ENCODE measurements at regions not wholly inside any gene's neighbourhood (a gene's known extent, or its start where the extent isn't known, plus 50 kb on each side); places are given as distances from the start of the nearest gene placed in this dataset.
"Not testable (repeated sequence)": the region's sequence is repeated elsewhere in the genome, so short reads cannot be mapped to it uniquely, and the experiment has no call there.

- no peaks in the 10 kb centered on the region for H3K4me1 ChIP-seq (ENCODE audit: control insufficient read depth in 5 of 5, insufficient read depth in 5 of 5, low read length in 5 of 5)
- no peaks in the 10 kb centered on the region for H3K9me3 ChIP-seq (ENCODE audit: control insufficient read depth in 5 of 5, low read length in 5 of 5)
- no peak overlapping the region for H3K27ac ChIP-seq (ENCODE audit: low read depth, low read length)
- H3K27me3 ChIP-seq (ENCODE audit: control insufficient read depth in 5 of 5, insufficient read depth in 4 of 5, low read length in 5 of 5): no peaks in the 10 kb centered on the region
- H3K36me3 ChIP-seq (ENCODE audit: control insufficient read depth in 5 of 5, insufficient read depth in 5 of 5, low read length in 5 of 5): no peaks in the 10 kb centered on the region
- no peak overlapping the region for H3K4me3 ChIP-seq (ENCODE audit: low read depth in 1 of 5, low read length in 5 of 5)
- no peak overlapping the region for H3K9ac ChIP-seq (ENCODE audit: low read length in 5 of 5)
Measured at GRCh38 chr2:196515051-196515450, 124.5 kb upstream of the CCDC150 start.

- Histone ChIP-seq H3K9ac (ENCODE audit: low read length in 5 of 5) (no peak overlapping the region), H3K9me3 (ENCODE audit: control insufficient read depth in 5 of 5, low read length in 5 of 5) (no peaks in the 10 kb centered on the region), H3K4me3 (ENCODE audit: low read depth in 1 of 5, low read length in 5 of 5) (no peak overlapping the region), H3K27ac (ENCODE audit: low read depth, low read length) (no peak overlapping the region), H3K27me3 (ENCODE audit: control insufficient read depth in 5 of 5, insufficient read depth in 4 of 5, low read length in 5 of 5) (no peaks in the 10 kb centered on the region), H3K36me3 (ENCODE audit: control insufficient read depth in 5 of 5, insufficient read depth in 5 of 5, low read length in 5 of 5) (no peaks in the 10 kb centered on the region), H3K4me1 (ENCODE audit: control insufficient read depth in 5 of 5, insufficient read depth in 5 of 5, low read length in 5 of 5) (no peaks in the 10 kb centered on the region)
Measured at GRCh38 chr2:196515608-196516007, 123.9 kb upstream of the CCDC150 start.

GRCh38 chr2:196516564-196516963 is 123.0 kb upstream of the CCDC150 start:
- H3K4me3 ChIP-seq (ENCODE audit: low read depth in 1 of 5, low read length in 5 of 5): no peak overlapping the region
- no peaks in the 10 kb centered on the region for H3K27me3 ChIP-seq (ENCODE audit: control insufficient read depth in 5 of 5, insufficient read depth in 4 of 5, low read length in 5 of 5)
- no peaks in the 10 kb centered on the region for H3K36me3 ChIP-seq (ENCODE audit: control insufficient read depth in 5 of 5, insufficient read depth in 5 of 5, low read length in 5 of 5)
- no peak overlapping the region for H3K27ac ChIP-seq (ENCODE audit: low read depth, low read length)
- no peaks in the 10 kb centered on the region for H3K4me1 ChIP-seq (ENCODE audit: control insufficient read depth in 5 of 5, insufficient read depth in 5 of 5, low read length in 5 of 5)
- H3K9ac ChIP-seq (ENCODE audit: low read length in 5 of 5): no peak overlapping the region
- no peaks in the 10 kb centered on the region for H3K9me3 ChIP-seq (ENCODE audit: control insufficient read depth in 5 of 5, low read length in 5 of 5)

GRCh38 chr2:196520605-196521004 is 118.9 kb upstream of the CCDC150 start:
- Histone ChIP-seq H3K9ac (ENCODE audit: low read length in 5 of 5) (no peak overlapping the region), H3K27ac (ENCODE audit: low read depth, low read length) (no peak overlapping the region), H3K9me3 (ENCODE audit: control insufficient read depth in 5 of 5, low read length in 5 of 5) (no peaks in the 10 kb centered on the region), H3K36me3 (ENCODE audit: control insufficient read depth in 5 of 5, insufficient read depth in 5 of 5, low read length in 5 of 5) (no peaks in the 10 kb centered on the region), H3K27me3 (ENCODE audit: control insufficient read depth in 5 of 5, insufficient read depth in 4 of 5, low read length in 5 of 5) (no peaks in the 10 kb centered on the region), H3K4me3 (ENCODE audit: low read depth in 1 of 5, low read length in 5 of 5) (no peak overlapping the region), H3K4me1 (ENCODE audit: control insufficient read depth in 5 of 5, insufficient read depth in 5 of 5, low read length in 5 of 5) (no peaks in the 10 kb centered on the region)

- not testable (repeated sequence) for H3K4me1 ChIP-seq (ENCODE audit: control insufficient read depth in 5 of 5, insufficient read depth in 5 of 5, low read length in 5 of 5); H3K9ac ChIP-seq (ENCODE audit: low read length in 5 of 5); H3K27ac ChIP-seq (ENCODE audit: low read depth, low read length); H3K27me3 ChIP-seq (ENCODE audit: control insufficient read depth in 5 of 5, insufficient read depth in 4 of 5, low read length in 5 of 5); H3K9me3 ChIP-seq (ENCODE audit: control insufficient read depth in 5 of 5, low read length in 5 of 5); H3K4me3 ChIP-seq (ENCODE audit: low read depth in 1 of 5, low read length in 5 of 5); H3K36me3 ChIP-seq (ENCODE audit: control insufficient read depth in 5 of 5, insufficient read depth in 5 of 5, low read length in 5 of 5)
Measured at GRCh38 chr2:196526981-196527725, 112.4 kb upstream of the CCDC150 start.

GRCh38 chr2:196528486-196529223 is 110.9 kb upstream of the CCDC150 start:
- Histone ChIP-seq H3K4me3 (ENCODE audit: low read depth in 1 of 5, low read length in 5 of 5) (no peak overlapping the region), H3K36me3 (ENCODE audit: control insufficient read depth in 5 of 5, insufficient read depth in 5 of 5, low read length in 5 of 5) (no peaks in the 10 kb centered on the region), H3K27ac (ENCODE audit: low read depth, low read length) (no peak overlapping the region), H3K9me3 (ENCODE audit: control insufficient read depth in 5 of 5, low read length in 5 of 5) (no peaks in the 10 kb centered on the region), H3K27me3 (ENCODE audit: control insufficient read depth in 5 of 5, insufficient read depth in 4 of 5, low read length in 5 of 5) (no peaks in the 10 kb centered on the region), H3K9ac (ENCODE audit: low read length in 5 of 5) (no peak overlapping the region), H3K4me1 (ENCODE audit: control insufficient read depth in 5 of 5, insufficient read depth in 5 of 5, low read length in 5 of 5) (no peaks in the 10 kb centered on the region)

GRCh38 chr2:196530910-196531309 is 108.6 kb upstream of the CCDC150 start:
- no peaks in the 10 kb centered on the region for H3K9me3 ChIP-seq (ENCODE audit: control insufficient read depth in 5 of 5, low read length in 5 of 5)
- no peaks in the 10 kb centered on the region for H3K36me3 ChIP-seq (ENCODE audit: control insufficient read depth in 5 of 5, insufficient read depth in 5 of 5, low read length in 5 of 5)
- no peak overlapping the region for H3K9ac ChIP-seq (ENCODE audit: low read length in 5 of 5)
- no peaks in the 10 kb centered on the region for H3K4me1 ChIP-seq (ENCODE audit: control insufficient read depth in 5 of 5, insufficient read depth in 5 of 5, low read length in 5 of 5)
- no peaks in the 10 kb centered on the region for H3K27me3 ChIP-seq (ENCODE audit: control insufficient read depth in 5 of 5, insufficient read depth in 4 of 5, low read length in 5 of 5)
- no peak overlapping the region for H3K4me3 ChIP-seq (ENCODE audit: low read depth in 1 of 5, low read length in 5 of 5)
- no peak overlapping the region for H3K27ac ChIP-seq (ENCODE audit: low read depth, low read length)

GRCh38 chr2:196533772-196534397 is 105.6 kb upstream of the CCDC150 start:
- Histone ChIP-seq H3K27me3 (ENCODE audit: control insufficient read depth in 5 of 5, insufficient read depth in 4 of 5, low read length in 5 of 5) (no peaks in the 10 kb centered on the region), H3K9me3 (ENCODE audit: control insufficient read depth in 5 of 5, low read length in 5 of 5) (no peaks in the 10 kb centered on the region), H3K4me1 (ENCODE audit: control insufficient read depth in 5 of 5, insufficient read depth in 5 of 5, low read length in 5 of 5) (no peaks in the 10 kb centered on the region), H3K27ac (ENCODE audit: low read depth, low read length) (no peak overlapping the region), H3K9ac (ENCODE audit: low read length in 5 of 5) (no peak overlapping the region), H3K36me3 (ENCODE audit: control insufficient read depth in 5 of 5, insufficient read depth in 5 of 5, low read length in 5 of 5) (no peaks in the 10 kb centered on the region), H3K4me3 (ENCODE audit: low read depth in 1 of 5, low read length in 5 of 5) (no peak overlapping the region)

- no peaks in the 10 kb centered on the region for H3K9me3 ChIP-seq (ENCODE audit: control insufficient read depth in 5 of 5, low read length in 5 of 5)
- no peaks in the 10 kb centered on the region for H3K4me1 ChIP-seq (ENCODE audit: control insufficient read depth in 5 of 5, insufficient read depth in 5 of 5, low read length in 5 of 5)
- H3K27me3 ChIP-seq (ENCODE audit: control insufficient read depth in 5 of 5, insufficient read depth in 4 of 5, low read length in 5 of 5): no peaks in the 10 kb centered on the region
- no peak overlapping the region for H3K4me3 ChIP-seq (ENCODE audit: low read depth in 1 of 5, low read length in 5 of 5)
- no peak overlapping the region for H3K9ac ChIP-seq (ENCODE audit: low read length in 5 of 5)
- no peaks in the 10 kb centered on the region for H3K36me3 ChIP-seq (ENCODE audit: control insufficient read depth in 5 of 5, insufficient read depth in 5 of 5, low read length in 5 of 5)
- H3K27ac ChIP-seq (ENCODE audit: low read depth, low read length): no peak overlapping the region
Measured at GRCh38 chr2:196534495-196534894, 105.0 kb upstream of the CCDC150 start.

- Histone ChIP-seq H3K4me3 (ENCODE audit: low read depth in 1 of 5, low read length in 5 of 5) (no peak overlapping the region), H3K27me3 (ENCODE audit: control insufficient read depth in 5 of 5, insufficient read depth in 4 of 5, low read length in 5 of 5) (no peaks in the 10 kb centered on the region), H3K9ac (ENCODE audit: low read length in 5 of 5) (no peak overlapping the region), H3K27ac (ENCODE audit: low read depth, low read length) (no peak overlapping the region), H3K4me1 (ENCODE audit: control insufficient read depth in 5 of 5, insufficient read depth in 5 of 5, low read length in 5 of 5) (no peaks in the 10 kb centered on the region), H3K9me3 (ENCODE audit: control insufficient read depth in 5 of 5, low read length in 5 of 5) (no peaks in the 10 kb centered on the region), H3K36me3 (ENCODE audit: control insufficient read depth in 5 of 5, insufficient read depth in 5 of 5, low read length in 5 of 5) (no peaks in the 10 kb centered on the region)
Measured at GRCh38 chr2:196535061-196535460, 104.5 kb upstream of the CCDC150 start.

Measured in subcutaneous abdominal adipose tissue (tissue), 5 donors.